Neural progenitor cell (in vitro differentiated cells): ENCODE measurements at regions not wholly inside any gene's neighbourhood (a gene's known extent, or its start where the extent isn't known, plus 50 kb on each side); places are given as distances from the start of the nearest gene placed in this dataset.

Experiments
- DNase-seq: peaks from one replicate; pipeline ENCODE4 v3.0.0-alpha.2; 2016; ENCODE audit warnings: low spot score
- H2AFZ ChIP-seq: fragments of 200-600 bp; sonication (generic); replicated peaks from 2 replicates; pipeline ENCODE4 v1.6.1; 2016; ENCODE audit warnings: antibody characterized with exemption
- H3F3A ChIP-seq: fragments of 200-600 bp; sonication (generic); 2 replicates; pipeline ENCODE4 v1.6.1; 2016; ENCODE audit warnings: antibody characterized with exemption, low read depth
- H3K27ac ChIP-seq: fragments of 200-600 bp; sonication (generic); 2 replicates; pipeline ENCODE4 v1.5.1; 2016; ENCODE audit warnings: mild to moderate bottlenecking
- H3K27me3 ChIP-seq: fragments of 200-600 bp; sonication (generic); 2 replicates; pipeline ENCODE4 v1.6.1; 2016; ENCODE audit warnings: mild to moderate bottlenecking, moderate library complexity
- H3K36me3 ChIP-seq: fragments of 200-600 bp; sonication (generic); 2 replicates; pipeline ENCODE4 v1.5.1; 2016
- H3K4me1 ChIP-seq: fragments of 200-600 bp; sonication (generic); 2 replicates; pipeline ENCODE4 v1.6.1; 2016; ENCODE audit warnings: mixed run types
- H3K4me2 ChIP-seq: fragments of 200-600 bp; sonication (generic); 2 replicates; pipeline ENCODE4 v1.6.1; 2016
- H3K4me3 ChIP-seq: fragments of 200-600 bp; sonication (generic); 2 replicates; pipeline ENCODE4 v1.5.1; 2016
- H3K79me2 ChIP-seq: fragments of 200-600 bp; sonication (generic); 2 replicates; pipeline ENCODE4 v1.6.1; 2016; ENCODE audit warnings: low read depth
- H3K9ac ChIP-seq: fragments of 200-600 bp; sonication (generic); 2 replicates; pipeline ENCODE4 v1.6.1; 2016
- H3K9me3 ChIP-seq: fragments of 200-600 bp; sonication (generic); 2 replicates; pipeline ENCODE4 v1.5.1; 2016; ENCODE audit warnings: low read depth
- H4K20me1 ChIP-seq: fragments of 200-600 bp; sonication (generic); 2 replicates; pipeline ENCODE4 v1.6.1; 2016; ENCODE audit warnings: low read depth
- H3K27ac Mint-ChIP-seq: 3 replicates; pipeline ENCODE4 v1.8.0; 2021; ENCODE audit warnings: mixed read lengths
- H3K27me3 Mint-ChIP-seq: 2 replicates; pipeline ENCODE4 v1.8.0; 2022; ENCODE audit warnings: low read depth, mild to moderate bottlenecking, inconsistent platforms, moderate library complexity, mixed read lengths; ENCODE audit not compliant: insufficient read depth
- H3K36me3 Mint-ChIP-seq: 3 replicates; pipeline ENCODE4 v1.8.0; 2021; ENCODE audit warnings: mixed read lengths
- H3K4me1 Mint-ChIP-seq: 3 replicates; pipeline ENCODE4 v1.8.0; 2021; ENCODE audit warnings: mixed read lengths
- H3K4me3 Mint-ChIP-seq: 3 replicates; pipeline ENCODE4 v1.8.0; 2021; ENCODE audit warnings: mild to moderate bottlenecking, moderate library complexity, mixed read lengths
- H3K9me3 Mint-ChIP-seq: 3 replicates; pipeline ENCODE4 v1.8.0; 2020; ENCODE audit warnings: mixed read lengths
- EZH2 ChIP-seq: fragments of 200-600 bp; sonication (generic); IDR thresholded peaks from 2 replicates; pipeline ENCODE4 v1.6.1; 2017; ENCODE audit warnings: antibody characterized with exemption, mild to moderate bottlenecking, moderate library complexity
- EZH2phosphoT487 ChIP-seq: fragments of 200-600 bp; sonication (generic); IDR thresholded peaks from 2 replicates; pipeline ENCODE4 v1.6.1; 2017; ENCODE audit warnings: antibody characterized with exemption
- TF ChIP-seq, protein P1 (sequence below): fragments of 200-600 bp; sonication (generic); IDR thresholded peaks from 2 replicates; pipeline ENCODE4 v1.5.1; 2017; ENCODE audit warnings: antibody characterized with exemption, mild to moderate bottlenecking

GRCh38 chr6:148681666-148682065 lies 65.2 kb upstream of the UST start:
- H3K36me3 Mint-ChIP-seq: no peaks in the 10 kb centered on the region
- no peak overlapping the region for H3K27ac Mint-ChIP-seq
- no peaks in the 10 kb centered on the region for H3K4me1 Mint-ChIP-seq
- H3K27ac ChIP-seq: no peak overlapping the region
- DNase-seq: no peak
- TF ChIP-seq, protein P1, sequence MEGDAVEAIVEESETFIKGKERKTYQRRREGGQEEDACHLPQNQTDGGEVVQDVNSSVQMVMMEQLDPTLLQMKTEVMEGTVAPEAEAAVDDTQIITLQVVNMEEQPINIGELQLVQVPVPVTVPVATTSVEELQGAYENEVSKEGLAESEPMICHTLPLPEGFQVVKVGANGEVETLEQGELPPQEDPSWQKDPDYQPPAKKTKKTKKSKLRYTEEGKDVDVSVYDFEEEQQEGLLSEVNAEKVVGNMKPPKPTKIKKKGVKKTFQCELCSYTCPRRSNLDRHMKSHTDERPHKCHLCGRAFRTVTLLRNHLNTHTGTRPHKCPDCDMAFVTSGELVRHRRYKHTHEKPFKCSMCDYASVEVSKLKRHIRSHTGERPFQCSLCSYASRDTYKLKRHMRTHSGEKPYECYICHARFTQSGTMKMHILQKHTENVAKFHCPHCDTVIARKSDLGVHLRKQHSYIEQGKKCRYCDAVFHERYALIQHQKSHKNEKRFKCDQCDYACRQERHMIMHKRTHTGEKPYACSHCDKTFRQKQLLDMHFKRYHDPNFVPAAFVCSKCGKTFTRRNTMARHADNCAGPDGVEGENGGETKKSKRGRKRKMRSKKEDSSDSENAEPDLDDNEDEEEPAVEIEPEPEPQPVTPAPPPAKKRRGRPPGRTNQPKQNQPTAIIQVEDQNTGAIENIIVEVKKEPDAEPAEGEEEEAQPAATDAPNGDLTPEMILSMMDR: no peak
- TF ChIP-seq EZH2phosphoT487 (no peak), EZH2 (no peak)
- peaks cover 2% of the 10 kb centered on the region for H3K27me3 Mint-ChIP-seq
- H3K36me3 ChIP-seq: no peaks in the 10 kb centered on the region
- no peak overlapping the region for H3K4me2 ChIP-seq
- H3K79me2 ChIP-seq: no peaks in the 10 kb centered on the region
- H3F3A ChIP-seq: no peaks in the 10 kb centered on the region
- H3K4me1 ChIP-seq: no peaks in the 10 kb centered on the region
- H3K27me3 ChIP-seq: no peaks in the 10 kb centered on the region
- H3K9me3 Mint-ChIP-seq: peaks cover 7% of the 10 kb centered on the region
- no peak overlapping the region for H3K4me3 Mint-ChIP-seq
- H3K9ac ChIP-seq: no peak overlapping the region
- no peak overlapping the region for H3K4me3 ChIP-seq
- no peaks in the 10 kb centered on the region for H4K20me1 ChIP-seq
- no peak overlapping the region for H2AFZ ChIP-seq
- no peaks in the 10 kb centered on the region for H3K9me3 ChIP-seq

DNA sequence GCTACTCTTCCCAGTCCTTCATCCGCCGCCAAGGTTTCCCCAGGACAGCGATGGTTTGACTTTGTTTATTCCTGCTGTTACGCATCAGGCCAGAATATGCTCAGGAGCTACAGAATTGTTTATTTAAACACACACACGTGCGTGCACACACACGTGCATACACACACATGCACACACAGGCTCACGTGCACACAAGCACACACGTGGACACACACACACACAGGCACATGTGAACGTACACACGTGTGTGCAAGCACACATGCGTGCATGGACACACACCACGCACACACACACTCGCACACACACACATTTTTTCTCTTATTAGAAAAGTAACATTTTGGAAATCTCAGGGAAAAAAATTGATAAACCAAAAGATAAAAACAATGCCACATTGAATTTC lies 64.6 kb upstream of the UST start:
- no peak overlapping the region for H3K9ac ChIP-seq
- H3K9me3 Mint-ChIP-seq: peaks cover 7% of the 10 kb centered on the region
- H3F3A ChIP-seq: no peaks in the 10 kb centered on the region
- H3K79me2 ChIP-seq: no peaks in the 10 kb centered on the region
- no peak overlapping the region for H3K27ac ChIP-seq
- DNase-seq: no peak
- no peak overlapping the region for H3K4me3 ChIP-seq
- H3K27me3 Mint-ChIP-seq: peaks cover 2% of the 10 kb centered on the region
- H3K36me3 ChIP-seq: no peaks in the 10 kb centered on the region
- no peaks in the 10 kb centered on the region for H3K4me1 ChIP-seq
- H3K4me3 Mint-ChIP-seq: no peak overlapping the region
- no peaks in the 10 kb centered on the region for H3K4me1 Mint-ChIP-seq
- no peak overlapping the region for H2AFZ ChIP-seq
- no peaks in the 10 kb centered on the region for H3K36me3 Mint-ChIP-seq
- no peaks in the 10 kb centered on the region for H4K20me1 ChIP-seq
- H3K27me3 ChIP-seq: no peaks in the 10 kb centered on the region
- no peak overlapping the region for H3K27ac Mint-ChIP-seq
- H3K4me2 ChIP-seq: no peak overlapping the region
- TF ChIP-seq EZH2: no peak
- no peak for TF ChIP-seq EZH2phosphoT487
- TF ChIP-seq, protein P1: no peak
- H3K9me3 ChIP-seq: no peaks in the 10 kb centered on the region

- Mint-ChIP-seq H3K4me1 (no peaks in the 10 kb centered on the region), H3K36me3 (no peaks in the 10 kb centered on the region), H3K27me3 (peaks cover 2% of the 10 kb centered on the region), H3K27ac (no peak overlapping the region), H3K9me3 (peaks cover 6% of the 10 kb centered on the region), H3K4me3 (no peak overlapping the region)
- H3K27me3 ChIP-seq: no peaks in the 10 kb centered on the region
- DNase-seq: no peak
- H3K27ac ChIP-seq: no peak overlapping the region
- no peaks in the 10 kb centered on the region for H3K9me3 ChIP-seq
- no peak overlapping the region for H3K4me2 ChIP-seq
- no peaks in the 10 kb centered on the region for H3K4me1 ChIP-seq
- no peak overlapping the region for H3K4me3 ChIP-seq
- H3K9ac ChIP-seq: no peak overlapping the region
- H4K20me1 ChIP-seq: no peaks in the 10 kb centered on the region
- TF ChIP-seq, protein P1: no peak
- TF ChIP-seq EZH2phosphoT487: no peak
- TF ChIP-seq EZH2: no peak
- no peaks in the 10 kb centered on the region for H3K36me3 ChIP-seq
- no peaks in the 10 kb centered on the region for H3K79me2 ChIP-seq
- H2AFZ ChIP-seq: peak overlapping the region; percentile 58
- H3F3A ChIP-seq: no peaks in the 10 kb centered on the region
Observed at GRCh38 chr6:148682990-148683389, 63.8 kb upstream of the UST start.

GRCh38 chr6:148689168-148689567 lies 57.7 kb upstream of the UST start:
- Histone ChIP-seq H3K4me1 (no peaks in the 10 kb centered on the region), H2AFZ (no peak overlapping the region), H3K27ac (no peak overlapping the region), H3K36me3 (no peaks in the 10 kb centered on the region), H3K9ac (no peak overlapping the region), H3F3A (no peaks in the 10 kb centered on the region), H4K20me1 (no peaks in the 10 kb centered on the region), H3K9me3 (no peaks in the 10 kb centered on the region), H3K27me3 (no peaks in the 10 kb centered on the region), H3K79me2 (no peaks in the 10 kb centered on the region), H3K4me2 (no peak overlapping the region), H3K4me3 (no peak overlapping the region)
- Mint-ChIP-seq H3K4me1 (no peaks in the 10 kb centered on the region), H3K9me3 (peaks cover 4% of the 10 kb centered on the region), H3K27me3 (no peaks in the 10 kb centered on the region), H3K4me3 (no peak overlapping the region), H3K36me3 (peaks cover 4% of the 10 kb centered on the region), H3K27ac (no peak overlapping the region)
- DNase-seq: no peak
- TF ChIP-seq, protein P1: no peak
- no peak for TF ChIP-seq EZH2
- no peak for TF ChIP-seq EZH2phosphoT487
